Fibroblast of the aortic adventitia (primary cell): ENCODE measurements at regions not wholly inside any gene's neighbourhood (a gene's known extent, or its start where the extent isn't known, plus 50 kb on each side); places are given as distances from the start of the nearest gene placed in this dataset.
A peak's percentile ranks its signal among the peaks of the same experiment; 100 is the strongest.

ENCODE experiments used
- DNase-seq: peaks from one replicate; pipeline ENCODE4 v3.0.0-alpha.2; 2010; ENCODE audit warnings: low read depth
- H3K4me3 ChIP-seq: 2 replicates; pipeline ENCODE4 v1.5.1; 2011; ENCODE audit warnings: low read depth, mild to moderate bottlenecking, control low read depth, low read length, moderate library complexity
- CTCF ChIP-seq: IDR thresholded peaks from 2 replicates; pipeline ENCODE4 v1.5.1; 2011; ENCODE audit warnings: mild to moderate bottlenecking, low read length, control low read depth, inconsistent platforms; ENCODE audit not compliant: insufficient read depth

DNA sequence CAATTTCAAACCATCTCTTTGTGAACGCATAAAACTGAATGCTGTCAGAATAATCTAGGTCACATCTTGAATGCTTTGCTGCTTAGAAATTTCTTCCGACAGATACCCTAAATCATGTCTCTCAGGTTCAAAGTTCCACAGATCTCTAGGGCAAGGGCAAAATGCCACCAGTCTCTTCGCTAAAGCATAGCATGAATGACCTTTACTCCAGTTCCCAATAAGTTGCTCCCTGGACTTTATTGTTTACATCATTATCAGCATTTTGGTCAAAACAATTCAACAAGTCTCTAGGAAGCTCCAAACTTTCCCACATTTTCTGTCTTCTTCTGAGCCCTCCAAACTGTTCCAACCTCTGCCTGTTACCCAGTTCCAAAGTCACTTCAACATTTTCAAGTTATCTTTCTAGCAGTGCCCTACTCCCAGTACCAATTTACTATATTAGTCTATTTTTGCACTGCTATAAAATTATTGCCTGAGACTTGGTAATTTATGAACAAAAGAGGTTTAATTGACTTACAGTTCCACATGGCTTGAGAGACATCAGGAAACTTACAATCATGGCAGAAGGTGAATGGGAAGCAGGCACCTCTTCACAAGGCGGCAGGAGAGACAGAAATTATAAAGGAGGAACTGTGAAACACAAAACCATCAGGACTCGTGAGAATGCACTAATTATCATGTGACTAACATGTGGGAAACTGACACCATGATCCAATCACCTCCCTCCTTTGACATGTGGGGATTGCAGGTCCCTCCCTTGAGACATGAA lies 77.0 kb downstream of the SPRY2 start:
- H3K4me3 ChIP-seq: no peak overlapping the region
- TF ChIP-seq CTCF: no peak
- no peak for DNase-seq

DNA sequence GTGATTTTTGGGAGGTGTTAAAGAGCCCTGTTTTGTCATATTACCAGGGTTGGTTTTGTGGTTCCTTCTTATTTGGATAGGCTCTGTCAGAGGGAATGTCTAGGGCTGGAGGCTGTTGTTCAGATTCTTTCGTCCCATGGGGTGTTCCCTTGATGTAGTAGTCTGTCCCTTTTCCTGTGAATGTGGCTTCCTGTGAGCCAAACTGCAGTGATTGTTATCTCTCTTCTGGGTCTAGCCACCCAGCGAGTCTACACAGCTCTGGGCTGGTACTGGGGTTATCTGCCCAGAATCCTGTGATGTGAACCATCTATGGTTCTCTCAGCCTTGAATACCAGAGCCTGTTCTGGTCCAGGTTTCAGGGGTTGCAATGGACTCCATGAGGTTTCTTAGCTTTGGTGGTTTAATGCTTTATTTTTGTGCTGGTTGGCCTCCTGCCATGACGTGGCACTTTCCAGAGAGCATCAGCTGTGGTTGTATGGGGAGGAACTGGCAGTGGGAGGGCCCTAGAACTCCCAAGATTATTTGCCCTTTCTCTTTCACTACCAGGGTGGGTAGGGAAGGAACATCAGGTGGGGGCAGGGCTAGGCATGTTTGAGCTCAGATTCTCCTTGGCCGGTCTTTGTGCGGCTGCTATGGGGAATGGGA lies 78.8 kb downstream of the SPRY2 start:
- no peak overlapping the region for H3K4me3 ChIP-seq
- no peak for TF ChIP-seq CTCF
- no peak for DNase-seq

GRCh38 chr13:80259159-80259558 lies 81.8 kb downstream of the SPRY2 start:
- TF ChIP-seq CTCF: no peak
- H3K4me3 ChIP-seq: no peak overlapping the region
- DNase-seq: no peak

GRCh38 chr13:80256352-80256932 lies 84.5 kb downstream of the SPRY2 start:
- TF ChIP-seq CTCF: no peak
- no peak overlapping the region for H3K4me3 ChIP-seq
- DNase-seq: no peak

GRCh38 chr13:80255946-80256345 lies 85.0 kb downstream of the SPRY2 start:
- TF ChIP-seq CTCF: no peak
- no peak for DNase-seq
- no peak overlapping the region for H3K4me3 ChIP-seq

- no peak overlapping the region for H3K4me3 ChIP-seq
- DNase-seq: peak; percentile 56
- TF ChIP-seq CTCF: no peak
These were observed 89.5 kb downstream of the SPRY2 start for GRCh38 chr13:80251403-80251802.
